ENCODE measurements at regions not wholly inside any gene's neighbourhood (a gene's known extent, or its start where the extent isn't known, plus 50 kb on each side); places are given as distances from the start of the nearest gene placed in this dataset.

GRCh38 chr12:75881920-75882319 is 149.7 kb downstream of the PHLDA1 start:
- Histone ChIP-seq H3K27me3 (ENCODE audit: insufficient read depth, low read length, poor library complexity, severe bottlenecking) (no peaks in the 10 kb centered on the region), H3K9ac (ENCODE audit: low read depth, low read length, poor library complexity, severe bottlenecking) (no peak overlapping the region), H3K36me3 (ENCODE audit: insufficient read depth, low read length) (no peaks in the 10 kb centered on the region), H3K4me2 (ENCODE audit: low read depth, low read length, poor library complexity, severe bottlenecking) (no peak overlapping the region), H3K9me2 (replicated peaks; ENCODE audit: low read depth, low read length) (no peaks in the 10 kb centered on the region), H3K9me3 (ENCODE audit: insufficient read depth, low read depth, low read length) (no peaks in the 10 kb centered on the region), H2AFZ (ENCODE audit: low read length) (no peak overlapping the region), H3K4me1 (ENCODE audit: insufficient read depth, low read length, poor library complexity, severe bottlenecking) (no peaks in the 10 kb centered on the region), H3K79me2 (ENCODE audit: insufficient read depth, low read length) (no peaks in the 10 kb centered on the region), H4K20me1 (ENCODE audit: insufficient read depth, low read length, poor library complexity, severe bottlenecking) (no peaks in the 10 kb centered on the region), H3F3A (ENCODE audit: low read depth) (0 out of 2 replicates have a peak, but pooled peaks cover 3% of the 10 kb centered on the region), H3K4me3 (ENCODE audit: low read length, poor library complexity, severe bottlenecking) (no peak overlapping the region)
- TF ChIP-seq EZH2phosphoT487 (IDR thresholded peaks at IDR 0.05; ENCODE audit: borderline replicate concordance) (no peak), CTCF (conservative IDR thresholded peaks at IDR 0.05; ENCODE audit: low read length) (no peak)

GRCh38 chr12:75877763-75878621 is 153.6 kb downstream of the PHLDA1 start:
- Histone ChIP-seq H3K27me3 (ENCODE audit: insufficient read depth, low read length, poor library complexity, severe bottlenecking) (no peaks in the 10 kb centered on the region), H3K79me2 (ENCODE audit: insufficient read depth, low read length) (no peaks in the 10 kb centered on the region), H3K9ac (ENCODE audit: low read depth, low read length, poor library complexity, severe bottlenecking) (no peak overlapping the region), H3K4me3 (ENCODE audit: low read length, poor library complexity, severe bottlenecking) (no peak overlapping the region), H3F3A (ENCODE audit: low read depth) (0 out of 2 replicates have a peak, but pooled peaks cover 3% of the 10 kb centered on the region), H3K4me1 (ENCODE audit: insufficient read depth, low read length, poor library complexity, severe bottlenecking) (no peaks in the 10 kb centered on the region), H3K4me2 (ENCODE audit: low read depth, low read length, poor library complexity, severe bottlenecking) (peak overlapping the region; percentile 23), H4K20me1 (ENCODE audit: insufficient read depth, low read length, poor library complexity, severe bottlenecking) (no peaks in the 10 kb centered on the region), H3K9me2 (replicated peaks; ENCODE audit: low read depth, low read length) (no peaks in the 10 kb centered on the region), H3K36me3 (ENCODE audit: insufficient read depth, low read length) (no peaks in the 10 kb centered on the region), H2AFZ (ENCODE audit: low read length) (no peak overlapping the region), H3K9me3 (ENCODE audit: insufficient read depth, low read depth, low read length) (no peaks in the 10 kb centered on the region)
- TF ChIP-seq CTCF (conservative IDR thresholded peaks at IDR 0.05; ENCODE audit: low read length) (no peak), EZH2phosphoT487 (IDR thresholded peaks at IDR 0.05; ENCODE audit: borderline replicate concordance) (no peak)

- no peaks in the 10 kb centered on the region for H3K79me2 ChIP-seq (ENCODE audit: insufficient read depth, low read length)
Measured at GRCh38 chr12:75876832-75877762, 154.5 kb downstream of the PHLDA1 start.

More at GRCh38 chr12:75876832-75877762, 154.5 kb downstream of the PHLDA1 start:
- H3K36me3 ChIP-seq (ENCODE audit: insufficient read depth, low read length) = no peaks in the 10 kb centered on the region
- no peaks in the 10 kb centered on the region for H3K9me3 ChIP-seq (ENCODE audit: insufficient read depth, low read depth, low read length)
- H3K9me2 ChIP-seq (replicated peaks; ENCODE audit: low read depth, low read length) = no peaks in the 10 kb centered on the region
- no peak overlapping the region for H2AFZ ChIP-seq (ENCODE audit: low read length)
- no peak overlapping the region for H3K4me3 ChIP-seq (ENCODE audit: low read length, poor library complexity, severe bottlenecking)
- no peaks in the 10 kb centered on the region for H3K4me1 ChIP-seq (ENCODE audit: insufficient read depth, low read length, poor library complexity, severe bottlenecking)
- no peaks in the 10 kb centered on the region for H3K27me3 ChIP-seq (ENCODE audit: insufficient read depth, low read length, poor library complexity, severe bottlenecking)
- no peak overlapping the region for H3K9ac ChIP-seq (ENCODE audit: low read depth, low read length, poor library complexity, severe bottlenecking)
- TF ChIP-seq CTCF (conservative IDR thresholded peaks at IDR 0.05; ENCODE audit: low read length) (no peak), EZH2phosphoT487 (IDR thresholded peaks at IDR 0.05; ENCODE audit: borderline replicate concordance) (no peak)
- H4K20me1 ChIP-seq (ENCODE audit: insufficient read depth, low read length, poor library complexity, severe bottlenecking) = no peaks in the 10 kb centered on the region
- peak overlapping the region; percentile 23 for H3K4me2 ChIP-seq (ENCODE audit: low read depth, low read length, poor library complexity, severe bottlenecking)
- 0 out of 2 replicates have a peak, but pooled peaks cover 3% of the 10 kb centered on the region for H3F3A ChIP-seq (ENCODE audit: low read depth)

All from Loucy (cell line).